ENCODE measurements at regions not wholly inside any gene's neighbourhood (a gene's known extent, or its start where the extent isn't known, plus 50 kb on each side); places are given as distances from the start of the nearest gene placed in this dataset.

GRCh38 chr1:60141276-60141675 lies 67.7 kb upstream of the C1orf87 start:
- DNase-seq = peak in 1 of 3 donors; percentile 18
- no peak overlapping the region for H3K27ac ChIP-seq (ENCODE audit: low read depth in 1 of 2, low read length in 2 of 2)
- Mint-ChIP-seq H3K36me3 (no peaks in the 10 kb centered on the region), H3K4me1 (no peaks in the 10 kb centered on the region), H3K9me3 (no peaks in the 10 kb centered on the region), H3K4me3 (no peak overlapping the region), H3K27ac (no peak overlapping the region), H3K27me3 (ENCODE audit: low read depth in 3 of 3) (peaks cover 0 to 1% (median 0%) of the 10 kb centered on the region in 3 donors)
- H3K4me2 ChIP-seq (replicated peaks; ENCODE audit: extremely low read depth, low read length, poor library complexity, severe bottlenecking) = no peak overlapping the region
- no peaks in the 10 kb centered on the region for H3K36me3 ChIP-seq (replicated peaks in 1 of 2; ENCODE audit: control insufficient read depth in 1 of 2, insufficient read depth in 2 of 2, low read length in 2 of 2)
- intact Hi-C loops (cut with micrococcal nuclease) = no loop called here
- H3K27me3 ChIP-seq (ENCODE audit: control insufficient read depth in 2 of 2, insufficient read depth in 2 of 2, low read length in 2 of 2) = no peaks in the 10 kb centered on the region
- H3K4me1 ChIP-seq (ENCODE audit: control insufficient read depth in 1 of 2, insufficient read depth in 2 of 2, low read length in 2 of 2) = no peaks in the 10 kb centered on the region
- no CpG with 5 or more reads among the region's 4 CpGs for WGBS (ENCODE audit: insufficient coverage)
- no peaks in the 10 kb centered on the region for H3K9me3 ChIP-seq (replicated peaks in 1 of 2; ENCODE audit: control insufficient read depth in 1 of 2, insufficient read depth in 1 of 2, low read length in 2 of 2)
- TF ChIP-seq CTCF (IDR thresholded peaks at IDR 0.05) = no peak
- no peaks in the 10 kb centered on the region for H4K20me1 ChIP-seq (ENCODE audit: insufficient read depth, low read length)
- H3K9ac ChIP-seq (ENCODE audit: insufficient read depth, low read length, poor library complexity, severe bottlenecking) = no peak overlapping the region
- H3K4me3 ChIP-seq (replicated peaks in 1 of 3; ENCODE audit: low read depth in 2 of 3, low read length in 3 of 3) = no peak overlapping the region
- H3K79me2 ChIP-seq (ENCODE audit: insufficient read depth, low read length) = no peaks in the 10 kb centered on the region
- H2AFZ ChIP-seq (ENCODE audit: insufficient read depth, low read depth, low read length, poor library complexity, severe bottlenecking) = no peak overlapping the region

- H2AFZ ChIP-seq (ENCODE audit: insufficient read depth, low read depth, low read length, poor library complexity, severe bottlenecking) = no peak overlapping the region
- no peaks in the 10 kb centered on the region for H3K79me2 ChIP-seq (ENCODE audit: insufficient read depth, low read length)
- TF ChIP-seq CTCF (IDR thresholded peaks at IDR 0.05) = no peak
- H3K27ac Mint-ChIP-seq = no peak overlapping the region
- no peaks in the 10 kb centered on the region for H3K27me3 ChIP-seq (ENCODE audit: control insufficient read depth in 2 of 2, insufficient read depth in 2 of 2, low read length in 2 of 2)
- no peaks in the 10 kb centered on the region for H4K20me1 ChIP-seq (ENCODE audit: insufficient read depth, low read length)
- H3K4me3 Mint-ChIP-seq = no peak overlapping the region
- WGBS (ENCODE audit: insufficient coverage) = no CpG with 5 or more reads among the region's 2 CpGs
- H3K9ac ChIP-seq (ENCODE audit: insufficient read depth, low read length, poor library complexity, severe bottlenecking) = no peak overlapping the region
- DNase-seq = no peak
- no peaks in the 10 kb centered on the region for H3K9me3 ChIP-seq (replicated peaks in 1 of 2; ENCODE audit: control insufficient read depth in 1 of 2, insufficient read depth in 1 of 2, low read length in 2 of 2)
- H3K27ac ChIP-seq (ENCODE audit: low read depth in 1 of 2, low read length in 2 of 2) = no peak overlapping the region
- peaks cover 0 to 1% (median 0%) of the 10 kb centered on the region in 3 donors for H3K27me3 Mint-ChIP-seq (ENCODE audit: low read depth in 3 of 3)
- H3K36me3 Mint-ChIP-seq = no peaks in the 10 kb centered on the region
- peaks cover 0 to 4% (median 0%) of the 10 kb centered on the region in 7 donors for H3K9me3 Mint-ChIP-seq
- intact Hi-C loops (cut with micrococcal nuclease) = no loop called here
- H3K36me3 ChIP-seq (replicated peaks in 1 of 2; ENCODE audit: control insufficient read depth in 1 of 2, insufficient read depth in 2 of 2, low read length in 2 of 2) = no peaks in the 10 kb centered on the region
- peaks cover 4 to 8% of the 10 kb centered on the region in 2 donors for H3K4me1 ChIP-seq (ENCODE audit: control insufficient read depth in 1 of 2, insufficient read depth in 2 of 2, low read length in 2 of 2)
- no peak overlapping the region for H3K4me3 ChIP-seq (replicated peaks in 1 of 3; ENCODE audit: low read depth in 2 of 3, low read length in 3 of 3)
- peaks cover 11% of the 10 kb centered on the region for H3K4me1 Mint-ChIP-seq
- no peak overlapping the region for H3K4me2 ChIP-seq (replicated peaks; ENCODE audit: extremely low read depth, low read length, poor library complexity, severe bottlenecking)
Measured at GRCh38 chr1:60137406-60137805, 63.8 kb upstream of the C1orf87 start.
